ENCODE measurements at regions not wholly inside any gene's neighbourhood (a gene's known extent, or its start where the extent isn't known, plus 50 kb on each side); places are given as distances from the start of the nearest gene placed in this dataset.

GRCh38 chr5:123811831-123812230 is 299.9 kb downstream of the CSNK1G3 start:
- 95 to 98% methylated on average over 2 of the region's 2 CpGs for WGBS, 2 donors
- H3K4me1 ChIP-seq (ENCODE audit: control insufficient read depth in 2 of 2, insufficient read depth in 2 of 2, low read length in 1 of 2), result peaks cover 0 to 2% of the 10 kb centered on the region in 2 donors
- H3K27ac ChIP-seq (ENCODE audit: low read depth in 2 of 2, low read length in 1 of 2), result no peak overlapping the region
- no peaks in the 10 kb centered on the region for H3K27me3 ChIP-seq (ENCODE audit: control insufficient read depth in 1 of 2, insufficient read depth in 2 of 2, low read length in 2 of 2)
- no peaks in the 10 kb centered on the region for H3K36me3 ChIP-seq (ENCODE audit: control insufficient read depth in 2 of 2, insufficient read depth in 2 of 2, low read length in 1 of 2)
- no peaks in the 10 kb centered on the region for H3K9me3 ChIP-seq (ENCODE audit: control insufficient read depth in 2 of 2, insufficient read depth in 1 of 2, low read depth in 1 of 2, low read length in 1 of 2)
- H3K4me3 ChIP-seq (ENCODE audit: low read depth in 1 of 2, low read length in 2 of 2), result no peak overlapping the region

GRCh38 chr5:123810746-123811340 is 298.9 kb downstream of the CSNK1G3 start:
- H3K4me1 ChIP-seq (ENCODE audit: control insufficient read depth in 2 of 2, insufficient read depth in 2 of 2, low read length in 1 of 2), result peaks cover 0 to 6% of the 10 kb centered on the region in 2 donors

GRCh38 chr5:123810253-123810652 is 298.3 kb downstream of the CSNK1G3 start:
- Histone ChIP-seq H3K27me3 (ENCODE audit: control insufficient read depth in 1 of 2, insufficient read depth in 2 of 2, low read length in 2 of 2) (no peaks in the 10 kb centered on the region), H3K4me1 (ENCODE audit: control insufficient read depth in 2 of 2, insufficient read depth in 2 of 2, low read length in 1 of 2) (peaks cover 0 to 6% of the 10 kb centered on the region in 2 donors), H3K4me3 (ENCODE audit: low read depth in 1 of 2, low read length in 2 of 2) (no peak overlapping the region), H3K27ac (ENCODE audit: low read depth in 2 of 2, low read length in 1 of 2) (peak overlapping the region; percentile 50 to 52), H3K36me3 (ENCODE audit: control insufficient read depth in 2 of 2, insufficient read depth in 2 of 2, low read length in 1 of 2) (no peaks in the 10 kb centered on the region), H3K9me3 (ENCODE audit: control insufficient read depth in 2 of 2, insufficient read depth in 1 of 2, low read depth in 1 of 2, low read length in 1 of 2) (no peaks in the 10 kb centered on the region)
- 40 to 45% methylated on average over 4 of the region's 4 CpGs for WGBS, 2 donors

More at GRCh38 chr5:123810746-123811340, 298.9 kb downstream of the CSNK1G3 start:
- Histone ChIP-seq H3K27me3 (ENCODE audit: control insufficient read depth in 1 of 2, insufficient read depth in 2 of 2, low read length in 2 of 2) (no peaks in the 10 kb centered on the region), H3K9me3 (ENCODE audit: control insufficient read depth in 2 of 2, insufficient read depth in 1 of 2, low read depth in 1 of 2, low read length in 1 of 2) (no peaks in the 10 kb centered on the region), H3K4me3 (ENCODE audit: low read depth in 1 of 2, low read length in 2 of 2) (no peak overlapping the region), H3K27ac (ENCODE audit: low read depth in 2 of 2, low read length in 1 of 2) (no peak overlapping the region), H3K36me3 (ENCODE audit: control insufficient read depth in 2 of 2, insufficient read depth in 2 of 2, low read length in 1 of 2) (no peaks in the 10 kb centered on the region)
- WGBS, 2 donors, result 78 to 82% methylated on average over 8 of the region's 8 CpGs

GRCh38 chr5:123809594-123810221 is 297.7 kb downstream of the CSNK1G3 start:
- WGBS, 2 donors, result 30 to 32% methylated on average over 7 of the region's 7 CpGs
- Histone ChIP-seq H3K27me3 (ENCODE audit: control insufficient read depth in 1 of 2, insufficient read depth in 2 of 2, low read length in 2 of 2) (no peaks in the 10 kb centered on the region), H3K36me3 (ENCODE audit: control insufficient read depth in 2 of 2, insufficient read depth in 2 of 2, low read length in 1 of 2) (no peaks in the 10 kb centered on the region), H3K27ac (ENCODE audit: low read depth in 2 of 2, low read length in 1 of 2) (peak overlapping the region in 1 of 2 donors; percentile 52), H3K4me3 (ENCODE audit: low read depth in 1 of 2, low read length in 2 of 2) (no peak overlapping the region), H3K4me1 (ENCODE audit: control insufficient read depth in 2 of 2, insufficient read depth in 2 of 2, low read length in 1 of 2) (peaks cover 0 to 6% of the 10 kb centered on the region in 2 donors), H3K9me3 (ENCODE audit: control insufficient read depth in 2 of 2, insufficient read depth in 1 of 2, low read depth in 1 of 2, low read length in 1 of 2) (no peaks in the 10 kb centered on the region)

GRCh38 chr5:123808461-123809380 is 296.7 kb downstream of the CSNK1G3 start:
- Histone ChIP-seq H3K4me3 (ENCODE audit: low read depth in 1 of 2, low read length in 2 of 2) (no peak overlapping the region), H3K36me3 (ENCODE audit: control insufficient read depth in 2 of 2, insufficient read depth in 2 of 2, low read length in 1 of 2) (no peaks in the 10 kb centered on the region), H3K27me3 (ENCODE audit: control insufficient read depth in 1 of 2, insufficient read depth in 2 of 2, low read length in 2 of 2) (no peaks in the 10 kb centered on the region), H3K9me3 (ENCODE audit: control insufficient read depth in 2 of 2, insufficient read depth in 1 of 2, low read depth in 1 of 2, low read length in 1 of 2) (no peaks in the 10 kb centered on the region), H3K4me1 (ENCODE audit: control insufficient read depth in 2 of 2, insufficient read depth in 2 of 2, low read length in 1 of 2) (peaks cover 0 to 6% of the 10 kb centered on the region in 2 donors), H3K27ac (ENCODE audit: low read depth in 2 of 2, low read length in 1 of 2) (no peak overlapping the region)
- WGBS, 2 donors, result 79 to 84% methylated on average over 9 of the region's 9 CpGs

GRCh38 chr5:123807177-123807945 is 295.4 kb downstream of the CSNK1G3 start:
- Histone ChIP-seq H3K9me3 (ENCODE audit: control insufficient read depth in 2 of 2, insufficient read depth in 1 of 2, low read depth in 1 of 2, low read length in 1 of 2) (no peaks in the 10 kb centered on the region), H3K27me3 (ENCODE audit: control insufficient read depth in 1 of 2, insufficient read depth in 2 of 2, low read length in 2 of 2) (no peaks in the 10 kb centered on the region), H3K4me3 (ENCODE audit: low read depth in 1 of 2, low read length in 2 of 2) (no peak overlapping the region), H3K27ac (ENCODE audit: low read depth in 2 of 2, low read length in 1 of 2) (peak overlapping the region; percentile 18 to 20), H3K4me1 (ENCODE audit: control insufficient read depth in 2 of 2, insufficient read depth in 2 of 2, low read length in 1 of 2) (peaks cover 0 to 6% of the 10 kb centered on the region in 2 donors), H3K36me3 (ENCODE audit: control insufficient read depth in 2 of 2, insufficient read depth in 2 of 2, low read length in 1 of 2) (no peaks in the 10 kb centered on the region)
- 45 to 50% methylated on average over 5 of the region's 5 CpGs for WGBS, 2 donors

GRCh38 chr5:123806644-123807043 is 294.7 kb downstream of the CSNK1G3 start:
- H3K36me3 ChIP-seq (ENCODE audit: control insufficient read depth in 2 of 2, insufficient read depth in 2 of 2, low read length in 1 of 2), result no peaks in the 10 kb centered on the region
- H3K27me3 ChIP-seq (ENCODE audit: control insufficient read depth in 1 of 2, insufficient read depth in 2 of 2, low read length in 2 of 2), result no peaks in the 10 kb centered on the region
- 77 to 83% methylated on average over 1 of the region's 1 CpG for WGBS, 2 donors
- no peak overlapping the region for H3K4me3 ChIP-seq (ENCODE audit: low read depth in 1 of 2, low read length in 2 of 2)
- H3K4me1 ChIP-seq (ENCODE audit: control insufficient read depth in 2 of 2, insufficient read depth in 2 of 2, low read length in 1 of 2), result peaks cover 0 to 6% of the 10 kb centered on the region in 2 donors
- no peaks in the 10 kb centered on the region for H3K9me3 ChIP-seq (ENCODE audit: control insufficient read depth in 2 of 2, insufficient read depth in 1 of 2, low read depth in 1 of 2, low read length in 1 of 2)
- peak overlapping the region in 1 of 2 donors; percentile 27 for H3K27ac ChIP-seq (ENCODE audit: low read depth in 2 of 2, low read length in 1 of 2)

- Histone ChIP-seq H3K36me3 (ENCODE audit: control insufficient read depth in 2 of 2, insufficient read depth in 2 of 2, low read length in 1 of 2) (no peaks in the 10 kb centered on the region), H3K27me3 (ENCODE audit: control insufficient read depth in 1 of 2, insufficient read depth in 2 of 2, low read length in 2 of 2) (no peaks in the 10 kb centered on the region), H3K4me1 (ENCODE audit: control insufficient read depth in 2 of 2, insufficient read depth in 2 of 2, low read length in 1 of 2) (peaks cover 0 to 5% of the 10 kb centered on the region in 2 donors), H3K27ac (ENCODE audit: low read depth in 2 of 2, low read length in 1 of 2) (peak overlapping the region; percentile 28 to 54), H3K9me3 (ENCODE audit: control insufficient read depth in 2 of 2, insufficient read depth in 1 of 2, low read depth in 1 of 2, low read length in 1 of 2) (no peaks in the 10 kb centered on the region), H3K4me3 (ENCODE audit: low read depth in 1 of 2, low read length in 2 of 2) (no peak overlapping the region)
Observed at GRCh38 chr5:123805300-123805699, 293.3 kb downstream of the CSNK1G3 start.

- Histone ChIP-seq H3K27me3 (ENCODE audit: control insufficient read depth in 1 of 2, insufficient read depth in 2 of 2, low read length in 2 of 2) (no peaks in the 10 kb centered on the region), H3K9me3 (ENCODE audit: control insufficient read depth in 2 of 2, insufficient read depth in 1 of 2, low read depth in 1 of 2, low read length in 1 of 2) (no peaks in the 10 kb centered on the region), H3K4me1 (ENCODE audit: control insufficient read depth in 2 of 2, insufficient read depth in 2 of 2, low read length in 1 of 2) (peaks cover 0 to 4% of the 10 kb centered on the region in 2 donors), H3K27ac (ENCODE audit: low read depth in 2 of 2, low read length in 1 of 2) (no peak overlapping the region), H3K4me3 (ENCODE audit: low read depth in 1 of 2, low read length in 2 of 2) (no peak overlapping the region), H3K36me3 (ENCODE audit: control insufficient read depth in 2 of 2, insufficient read depth in 2 of 2, low read length in 1 of 2) (no peaks in the 10 kb centered on the region)
- WGBS, 2 donors, result 54 to 69% methylated on average over 3 of the region's 3 CpGs
Observed at GRCh38 chr5:123803359-123803758, 291.4 kb downstream of the CSNK1G3 start.

All from esophagus (tissue), 2 donors.